T-helper 17 cell (primary cell): ENCODE measurements at regions not wholly inside any gene's neighbourhood (a gene's known extent, or its start where the extent isn't known, plus 50 kb on each side); places are given as distances from the start of the nearest gene placed in this dataset.

Experiments used
- ATAC-seq: fragments of 150-1000 bp; cut with Tn5 transposase; 2 replicates; pipeline ENCODE4 v1.10.0; 2021; ENCODE audit warnings: mild to moderate bottlenecking, moderate library complexity
- DNase-seq, 3 donors: peaks; one replicate each; pipeline versions ENCODE4 v3.0.0 to v3.0.0-alpha.2; 2020 to 2021
- H3K9me3 ChIP-seq: one replicate; pipeline ENCODE4 v1.7.0; 2013; ENCODE audit warnings: low read length, mild to moderate bottlenecking; ENCODE audit not compliant: control insufficient read depth, poor library complexity, severe bottlenecking
- H3K27ac Mint-ChIP-seq: one replicate; pipeline ENCODE4 v1.8.0; 2022; ENCODE audit warnings: mild to moderate bottlenecking, moderate library complexity, mixed read lengths
- H3K27me3 Mint-ChIP-seq: one replicate; pipeline ENCODE4 v1.8.0; 2022; ENCODE audit warnings: mixed read lengths
- H3K36me3 Mint-ChIP-seq: one replicate; pipeline ENCODE4 v1.8.0; 2022; ENCODE audit warnings: low read depth, mixed read lengths
- H3K4me1 Mint-ChIP-seq: one replicate; pipeline ENCODE4 v1.8.0; 2022; ENCODE audit warnings: mild to moderate bottlenecking, mixed read lengths
- H3K4me3 Mint-ChIP-seq: one replicate; pipeline ENCODE4 v1.8.0; 2022; ENCODE audit warnings: mild to moderate bottlenecking, moderate library complexity, mixed read lengths

DNA sequence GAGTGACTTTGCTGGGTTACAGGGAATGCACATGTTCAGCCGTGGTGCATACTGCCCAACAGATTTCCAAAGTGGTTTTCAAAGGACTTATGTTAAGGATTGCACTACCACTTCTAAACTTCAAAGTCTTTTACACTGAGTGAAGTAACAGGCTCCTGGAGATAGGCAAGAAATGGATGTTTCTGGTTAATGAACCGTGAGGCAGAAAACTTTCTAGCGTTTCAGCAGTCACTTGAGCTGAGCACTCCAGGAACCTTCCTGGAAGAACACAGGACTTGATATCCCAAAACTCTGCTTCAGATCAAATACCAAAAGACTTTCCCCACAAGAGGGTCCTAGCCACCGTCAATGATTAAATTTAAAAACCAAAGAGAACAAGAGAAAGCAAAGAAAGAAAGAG, 74.3 kb upstream of the ATP1A1 start:
- no peak for DNase-seq
- no peaks in the 10 kb centered on the region for H3K36me3 Mint-ChIP-seq
- H3K4me1 Mint-ChIP-seq: peaks cover 10% of the 10 kb centered on the region
- no peaks in the 10 kb centered on the region for H3K9me3 ChIP-seq
- H3K4me3 Mint-ChIP-seq: no peak overlapping the region
- ATAC-seq: no peak
- no peak overlapping the region for H3K27ac Mint-ChIP-seq
- no peaks in the 10 kb centered on the region for H3K27me3 Mint-ChIP-seq

GRCh38 chr1:116299248-116299647, 73.8 kb upstream of the ATP1A1 start:
- H3K4me3 Mint-ChIP-seq: no peak overlapping the region
- no peaks in the 10 kb centered on the region for H3K36me3 Mint-ChIP-seq
- H3K27me3 Mint-ChIP-seq: no peaks in the 10 kb centered on the region
- no peaks in the 10 kb centered on the region for H3K9me3 ChIP-seq
- no peak for DNase-seq
- H3K4me1 Mint-ChIP-seq: peaks cover 10% of the 10 kb centered on the region
- ATAC-seq: no peak
- H3K27ac Mint-ChIP-seq: no peak overlapping the region

- no peak for DNase-seq
- no peaks in the 10 kb centered on the region for H3K27me3 Mint-ChIP-seq
Measured at GRCh38 chr1:116302281-116302680, 70.8 kb upstream of the ATP1A1 start.

GRCh38 chr1:116306102-116306501, 66.9 kb upstream of the ATP1A1 start:
- H3K4me3 Mint-ChIP-seq: no peak overlapping the region
- H3K36me3 Mint-ChIP-seq: no peaks in the 10 kb centered on the region
- DNase-seq (no peak), ATAC-seq (no peak)
- no peaks in the 10 kb centered on the region for H3K27me3 Mint-ChIP-seq
- peaks cover 8% of the 10 kb centered on the region for H3K4me1 Mint-ChIP-seq
- no peak overlapping the region for H3K27ac Mint-ChIP-seq
- H3K9me3 ChIP-seq: no peaks in the 10 kb centered on the region

More at GRCh38 chr1:116302281-116302680, 70.8 kb upstream of the ATP1A1 start:
- Mint-ChIP-seq H3K4me1 (peaks cover 10% of the 10 kb centered on the region), H3K4me3 (no peak overlapping the region), H3K27ac (no peak overlapping the region), H3K36me3 (no peaks in the 10 kb centered on the region)
- ATAC-seq: no peak
- no peaks in the 10 kb centered on the region for H3K9me3 ChIP-seq

DNA sequence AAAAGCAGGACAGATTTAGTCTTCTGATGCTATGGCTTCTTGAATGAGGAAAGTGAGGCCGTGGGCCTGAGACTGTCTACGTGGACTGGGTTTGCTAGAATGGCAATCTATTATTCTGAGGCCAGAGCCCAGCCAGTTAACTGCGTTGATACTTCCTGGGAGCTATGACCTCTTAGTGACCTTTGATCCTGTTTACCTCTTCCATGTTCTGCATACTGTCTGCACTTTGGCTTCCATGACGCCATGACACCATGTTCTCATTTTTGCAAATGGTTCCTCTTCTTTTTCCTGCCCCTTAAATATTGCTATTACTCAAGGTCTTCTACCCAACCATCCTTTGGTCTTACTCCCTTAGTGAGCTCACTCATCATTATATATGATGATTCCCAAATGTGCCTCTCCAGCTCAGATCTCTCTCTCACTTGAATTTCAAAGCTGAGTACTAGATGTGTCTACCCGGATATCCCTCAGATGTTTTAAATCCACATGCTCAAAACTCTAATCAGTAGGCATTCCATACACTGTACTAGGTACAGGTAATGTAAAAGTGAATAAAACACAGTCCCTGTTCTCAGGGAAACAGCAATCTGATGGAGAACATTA, 66.1 kb upstream of the ATP1A1 start:
- H3K4me1 Mint-ChIP-seq: peaks cover 6% of the 10 kb centered on the region
- ATAC-seq: no peak
- no peak for DNase-seq
- no peaks in the 10 kb centered on the region for H3K27me3 Mint-ChIP-seq
- no peak overlapping the region for H3K27ac Mint-ChIP-seq
- H3K4me3 Mint-ChIP-seq: no peak overlapping the region
- no peaks in the 10 kb centered on the region for H3K9me3 ChIP-seq
- H3K36me3 Mint-ChIP-seq: no peaks in the 10 kb centered on the region

- H3K4me3 Mint-ChIP-seq: no peak overlapping the region
- ATAC-seq (no peak), DNase-seq (no peak)
- no peak overlapping the region for H3K27ac Mint-ChIP-seq
- H3K4me1 Mint-ChIP-seq: peaks cover 6% of the 10 kb centered on the region
- H3K9me3 ChIP-seq: no peaks in the 10 kb centered on the region
- H3K36me3 Mint-ChIP-seq: no peaks in the 10 kb centered on the region
- H3K27me3 Mint-ChIP-seq: no peaks in the 10 kb centered on the region
Measured at GRCh38 chr1:116308276-116308675, 64.8 kb upstream of the ATP1A1 start.

- H3K27ac Mint-ChIP-seq: no peak overlapping the region
- peaks cover 8% of the 10 kb centered on the region for H3K4me1 Mint-ChIP-seq
- H3K27me3 Mint-ChIP-seq: no peaks in the 10 kb centered on the region
- no peak for ATAC-seq
- DNase-seq: no peak
- no peaks in the 10 kb centered on the region for H3K9me3 ChIP-seq
- no peaks in the 10 kb centered on the region for H3K36me3 Mint-ChIP-seq
- H3K4me3 Mint-ChIP-seq: no peak overlapping the region
Measured at GRCh38 chr1:116309090-116309870, 63.8 kb upstream of the ATP1A1 start.

DNA sequence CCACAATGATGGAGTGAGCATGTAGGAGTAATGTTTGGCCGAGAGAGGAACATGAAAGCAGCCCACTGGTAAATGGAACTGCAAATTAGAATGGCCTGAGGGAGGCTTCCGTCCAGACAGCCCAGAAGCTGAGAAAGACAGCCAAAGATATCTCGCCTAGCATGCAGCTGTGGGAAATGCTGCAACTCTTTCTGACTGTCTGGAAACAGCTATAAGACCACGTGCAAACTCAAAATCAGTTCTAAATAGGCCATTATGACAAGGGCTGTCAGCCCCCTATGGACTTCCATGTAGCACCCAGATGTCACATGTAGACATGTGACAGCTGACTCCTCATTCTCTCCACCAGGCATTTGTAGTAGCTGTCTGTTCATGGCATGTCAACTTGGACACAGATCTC, 62.9 kb upstream of the ATP1A1 start:
- no peak overlapping the region for H3K4me3 Mint-ChIP-seq
- no peaks in the 10 kb centered on the region for H3K27me3 Mint-ChIP-seq
- DNase-seq (no peak), ATAC-seq (no peak)
- no peaks in the 10 kb centered on the region for H3K9me3 ChIP-seq
- no peaks in the 10 kb centered on the region for H3K36me3 Mint-ChIP-seq
- H3K27ac Mint-ChIP-seq: no peak overlapping the region
- peaks cover 8% of the 10 kb centered on the region for H3K4me1 Mint-ChIP-seq

- Mint-ChIP-seq H3K4me3 (no peak overlapping the region), H3K4me1 (peaks cover 11% of the 10 kb centered on the region), H3K27ac (no peak overlapping the region), H3K27me3 (no peaks in the 10 kb centered on the region), H3K36me3 (no peaks in the 10 kb centered on the region)
- no peak for DNase-seq
- ATAC-seq: no peak
- H3K9me3 ChIP-seq: no peaks in the 10 kb centered on the region
Measured at GRCh38 chr1:116311193-116311592, 61.9 kb upstream of the ATP1A1 start.

GRCh38 chr1:116311756-116312680, 61.0 kb upstream of the ATP1A1 start:
- no peak for ATAC-seq
- DNase-seq: no peak
- no peaks in the 10 kb centered on the region for H3K9me3 ChIP-seq
- Mint-ChIP-seq H3K36me3 (no peaks in the 10 kb centered on the region), H3K4me1 (peaks cover 17% of the 10 kb centered on the region), H3K4me3 (no peak overlapping the region), H3K27me3 (no peaks in the 10 kb centered on the region), H3K27ac (no peak overlapping the region)

DNA sequence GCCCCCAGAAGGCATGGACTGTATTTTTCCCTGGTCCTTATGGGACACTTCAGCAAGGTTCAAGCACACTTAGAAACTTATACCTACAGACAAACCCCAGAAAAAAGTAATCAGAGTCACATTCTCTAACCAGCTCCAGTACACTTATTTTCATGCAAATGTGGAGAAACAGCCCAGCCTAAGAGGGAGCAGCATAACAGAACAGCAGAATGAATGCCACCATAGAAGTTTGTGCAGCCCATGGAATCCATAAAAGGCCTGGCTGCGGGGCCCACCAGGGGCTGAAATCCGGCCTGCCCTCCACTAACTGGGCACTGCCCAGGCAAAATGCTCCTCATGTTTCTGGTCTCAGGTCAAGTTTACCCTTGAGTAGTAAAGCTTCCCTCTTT, 60.4 kb upstream of the ATP1A1 start:
- Mint-ChIP-seq H3K4me3 (no peak overlapping the region), H3K36me3 (no peaks in the 10 kb centered on the region), H3K27ac (peak overlapping the region; percentile 27), H3K27me3 (no peaks in the 10 kb centered on the region), H3K4me1 (peaks cover 23% of the 10 kb centered on the region)
- H3K9me3 ChIP-seq: no peaks in the 10 kb centered on the region
- DNase-seq (no peak), ATAC-seq (no peak)

GRCh38 chr1:116313776-116314175, 59.3 kb upstream of the ATP1A1 start:
- Mint-ChIP-seq H3K27ac (no peak overlapping the region), H3K4me1 (peaks cover 23% of the 10 kb centered on the region)

GRCh38 chr1:116314305-116314919, 58.6 kb upstream of the ATP1A1 start:
- Mint-ChIP-seq H3K36me3 (no peaks in the 10 kb centered on the region), H3K4me1 (peaks cover 20% of the 10 kb centered on the region), H3K27me3 (no peaks in the 10 kb centered on the region), H3K27ac (no peak overlapping the region), H3K4me3 (no peak overlapping the region)
- ATAC-seq (no peak), DNase-seq (no peak)
- H3K9me3 ChIP-seq: no peaks in the 10 kb centered on the region

More at GRCh38 chr1:116313776-116314175, 59.3 kb upstream of the ATP1A1 start:
- no peak overlapping the region for H3K4me3 Mint-ChIP-seq
- H3K9me3 ChIP-seq: no peaks in the 10 kb centered on the region
- no peak for ATAC-seq
- H3K36me3 Mint-ChIP-seq: no peaks in the 10 kb centered on the region
- no peak for DNase-seq
- H3K27me3 Mint-ChIP-seq: no peaks in the 10 kb centered on the region
